ENCODE measurements at regions not wholly inside any gene's neighbourhood (a gene's known extent, or its start where the extent isn't known, plus 50 kb on each side); places are given as distances from the start of the nearest gene placed in this dataset.

DNA sequence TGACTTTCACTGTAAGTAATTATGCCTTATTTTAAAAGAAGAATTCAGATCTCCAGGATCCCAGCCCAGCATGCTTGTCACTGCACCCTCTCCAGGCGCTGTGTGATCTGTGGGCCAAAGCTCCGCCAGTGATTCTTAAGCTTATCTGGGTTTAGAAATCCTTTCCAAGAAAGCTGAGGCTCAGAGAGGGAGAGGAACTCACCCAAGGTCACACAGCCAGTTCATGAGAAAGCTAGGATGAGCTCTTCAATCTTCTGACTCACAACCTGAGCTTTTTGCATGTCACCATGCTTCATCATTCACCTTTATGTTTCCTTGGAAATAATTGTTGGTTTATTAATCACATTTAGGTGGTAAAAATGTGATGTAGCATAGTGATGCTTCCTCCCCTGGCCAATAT is 136.6 kb upstream of the HAND1 start:
- CTCF ChIA-PET, result no interaction called here
- H3K27me3 ChIP-seq (ENCODE audit: insufficient read depth, low read length), result no peaks in the 10 kb centered on the region
- H3K9ac ChIP-seq (ENCODE audit: low read length), result no peak overlapping the region
- intact Hi-C loops (cut with micrococcal nuclease), result no loop called here
- DNase-seq (ENCODE audit: low read depth, low spot score), result no peak
- H3K36me3 ChIP-seq (ENCODE audit: control insufficient read depth in 1 of 2, insufficient read depth in 2 of 2, low read length in 2 of 2), result no peaks in the 10 kb centered on the region
- no peaks in the 10 kb centered on the region for H3K79me2 ChIP-seq (ENCODE audit: insufficient read depth, low read length)
- ATAC-seq, result no peak
- no peak overlapping the region for H3K27ac ChIP-seq (ENCODE audit: low read depth, low read length)
- H3K9me2 ChIP-seq (ENCODE audit: insufficient read depth), result no peaks in the 10 kb centered on the region
- POLR2A ChIA-PET, result no interaction called here
- no peak overlapping the region for H3K4me2 ChIP-seq (ENCODE audit: low read length)
- RAD21 ChIA-PET (ENCODE audit: low non-redundant PET in 1 of 2, low total read pairs in 2 of 2, uncharacterized antibody in 2 of 2, unreplicated experiment in 2 of 2), result no interaction called here
- no peaks in the 10 kb centered on the region for H3K9me3 ChIP-seq (ENCODE audit: control insufficient read depth in 1 of 2, insufficient read depth in 1 of 2, low read depth in 1 of 2, low read length in 2 of 2)
- no peak overlapping the region for H2AFZ ChIP-seq (ENCODE audit: low read depth, low read length, poor library complexity, severe bottlenecking)
- TF ChIP-seq, protein P1, sequence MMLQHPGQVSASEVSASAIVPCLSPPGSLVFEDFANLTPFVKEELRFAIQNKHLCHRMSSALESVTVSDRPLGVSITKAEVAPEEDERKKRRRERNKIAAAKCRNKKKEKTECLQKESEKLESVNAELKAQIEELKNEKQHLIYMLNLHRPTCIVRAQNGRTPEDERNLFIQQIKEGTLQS (IDR thresholded peaks at IDR 0.05), result no peak
- no peak for TF ChIP-seq ELF1 (IDR thresholded peaks at IDR 0.05; ENCODE audit: borderline replicate concordance, low read depth)
- no peak for TF ChIP-seq TCF7L2 (IDR thresholded peaks at IDR 0.05; ENCODE audit: borderline replicate concordance, extremely low read depth, insufficient read depth, insufficient read length)
- no peak overlapping the region for H3K4me3 ChIP-seq (replicated peaks in 1 of 2; ENCODE audit: low read depth in 1 of 2, low read length in 2 of 2)
- H3K4me1 ChIP-seq (ENCODE audit: control insufficient read depth in 1 of 2, insufficient read depth in 2 of 2, low read length in 2 of 2), result peaks cover 3 to 6% of the 10 kb centered on the region in 2 experiments; a peak in 3 of 4 replicates
- no peaks in the 10 kb centered on the region for H4K20me1 ChIP-seq (ENCODE audit: insufficient read depth)
- BruUV-seq (replicated peaks), result no TSS peak

DNA sequence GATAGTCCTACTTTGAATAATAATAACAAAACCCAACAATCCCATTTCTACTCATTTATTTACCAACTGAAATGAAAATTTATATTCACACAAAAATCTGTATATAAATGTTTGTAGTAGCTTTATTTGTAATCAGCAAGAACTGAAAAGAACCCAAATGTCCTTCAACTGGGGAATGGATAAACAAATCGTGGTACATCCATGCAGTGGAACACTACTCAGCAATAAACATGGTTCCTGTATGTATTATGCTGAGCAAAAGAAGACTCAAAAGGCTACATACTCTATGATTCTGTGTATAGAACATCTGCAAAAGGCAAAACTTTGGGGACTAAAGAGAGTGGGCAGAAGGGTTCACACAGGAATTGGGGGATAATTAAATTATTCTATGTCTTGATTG is 136.1 kb upstream of the HAND1 start:
- no TSS peak for BruUV-seq (replicated peaks)
- H3K4me3 ChIP-seq (replicated peaks in 1 of 2; ENCODE audit: low read depth in 1 of 2, low read length in 2 of 2), result no peak overlapping the region
- H3K27me3 ChIP-seq (ENCODE audit: insufficient read depth, low read length), result no peaks in the 10 kb centered on the region
- no peak overlapping the region for H2AFZ ChIP-seq (ENCODE audit: low read depth, low read length, poor library complexity, severe bottlenecking)
- no peak overlapping the region for H3K9ac ChIP-seq (ENCODE audit: low read length)
- DNase-seq (ENCODE audit: low read depth, low spot score) (no peak), ATAC-seq (no peak)
- intact Hi-C loops (cut with micrococcal nuclease), result no loop called here
- H3K9me2 ChIP-seq (ENCODE audit: insufficient read depth), result no peaks in the 10 kb centered on the region
- CTCF ChIA-PET, result no interaction called here
- H3K9me3 ChIP-seq (ENCODE audit: control insufficient read depth in 1 of 2, insufficient read depth in 1 of 2, low read depth in 1 of 2, low read length in 2 of 2), result no peaks in the 10 kb centered on the region
- H4K20me1 ChIP-seq (ENCODE audit: insufficient read depth), result no peaks in the 10 kb centered on the region
- RAD21 ChIA-PET (ENCODE audit: low non-redundant PET in 1 of 2, low total read pairs in 2 of 2, uncharacterized antibody in 2 of 2, unreplicated experiment in 2 of 2), result no interaction called here
- H3K4me2 ChIP-seq (ENCODE audit: low read length), result no peak overlapping the region
- no peak for TF ChIP-seq RAD21 (IDR thresholded peaks at IDR 0.05; ENCODE audit: low read depth)
- H3K4me1 ChIP-seq (ENCODE audit: control insufficient read depth in 1 of 2, insufficient read depth in 2 of 2, low read length in 2 of 2), result peaks cover 3 to 6% of the 10 kb centered on the region in 2 experiments; a peak in 3 of 4 replicates
- no peaks in the 10 kb centered on the region for H3K36me3 ChIP-seq (ENCODE audit: control insufficient read depth in 1 of 2, insufficient read depth in 2 of 2, low read length in 2 of 2)
- no peaks in the 10 kb centered on the region for H3K79me2 ChIP-seq (ENCODE audit: insufficient read depth, low read length)
- POLR2A ChIA-PET, result no interaction called here
- no peak overlapping the region for H3K27ac ChIP-seq (ENCODE audit: low read depth, low read length)
